Spleen (tissue), 11 donors: ENCODE measurements at regions not wholly inside any gene's neighbourhood (a gene's known extent, or its start where the extent isn't known, plus 50 kb on each side); places are given as distances from the start of the nearest gene placed in this dataset.

Experiments
- DNase-seq: peaks from one replicate; pipeline ENCODE4 v3.0.0-alpha.2; 2020
- H3K27ac ChIP-seq, 8 donors: fragments of 200-600 bp; sonication (generic) in 7 of 8; 1 replicate in 4 of 8; 2 replicates in 4 of 8; pipeline versions ENCODE4 v1.5.0 to v1.8.0; 2016 to 2021; ENCODE audit warnings: inconsistent platforms in 4 of 8, mild to moderate bottlenecking in 4 of 8, moderate library complexity in 1 of 8
- H3K27me3 ChIP-seq, 7 donors: fragments of 200-600 bp; sonication (generic) in 6 of 7; replicated peaks in 1 of 7; 1 replicate in 4 of 7; 2 replicates in 3 of 7; pipeline versions ENCODE4 v1.5.0 to v1.8.0; 2016 to 2021; ENCODE audit warnings: inconsistent platforms in 3 of 7, mild to moderate bottlenecking in 1 of 7
- H3K36me3 ChIP-seq, 6 donors: fragments of 200-600 bp; sonication (generic) in 5 of 6; 1 replicate in 4 of 6; 2 replicates in 2 of 6; pipeline versions ENCODE4 v1.5.0 to v1.8.0; 2016 to 2021; ENCODE audit warnings: inconsistent platforms in 2 of 6
- H3K4me1 ChIP-seq, 6 donors: fragments of 200-600 bp; sonication (generic) in 5 of 6; 1 replicate in 3 of 6; 2 replicates in 3 of 6; pipeline versions ENCODE4 v1.5.0 to v1.8.0; 2016 to 2021; ENCODE audit warnings: inconsistent platforms in 3 of 6
- H3K4me3 ChIP-seq, 8 donors: fragments of 200-600 bp; sonication (generic) in 7 of 8; 1 replicate in 4 of 8; 2 replicates in 4 of 8; pipeline versions ENCODE4 v1.5.0 to v1.8.0; 2016 to 2021; ENCODE audit warnings: inconsistent platforms in 4 of 8, mild to moderate bottlenecking in 4 of 8, moderate library complexity in 2 of 8
- H3K9me3 ChIP-seq, 8 donors: fragments of 200-600 bp; sonication (generic) in 7 of 8; 1 replicate in 4 of 8; 2 replicates in 4 of 8; pipeline versions ENCODE4 v1.5.0 to v1.8.0; 2016 to 2021; ENCODE audit warnings: inconsistent platforms in 4 of 8
- CTCF ChIP-seq, 11 experiments: fragments of 200-600 bp in 7 of 11; fragments of 450-650 bp in 4 of 11; sonication (generic) in 4 of 11; IDR thresholded peaks in 8 of 11; conservative IDR thresholded peaks in 3 of 11; 1 replicate in 7 of 11; 2 replicates in 4 of 11; pipeline versions ENCODE4 v1.4.0 to v1.8.0; 2016 to 2021; ENCODE audit warnings: antibody characterized with exemption in 11 of 11, inconsistent platforms in 4 of 11, mild to moderate bottlenecking in 1 of 11
- POLR2A ChIP-seq, 3 donors: fragments of 450-650 bp; IDR thresholded peaks; one replicate each; pipeline ENCODE4 v1.5.1; 2017; ENCODE audit warnings: antibody characterized with exemption in 3 of 3, mild to moderate bottlenecking in 1 of 3
- POLR2AphosphoS5 ChIP-seq, 3 donors: sonication (generic); formaldehyde crosslinking; IDR thresholded peaks; one replicate each; pipeline ENCODE4 v1.5.1; 2017; ENCODE audit warnings: antibody characterized with exemption in 3 of 3
- WGBS, 5 donors: extraction: QIAGEN DNeasy Blood & Tissue Kit in 3 of 5; methylation state at CpG; one replicate each; pipeline versions ENCODE4 v1.1.5 to v1.1.7; 2013 to 2018; 5-methylcytosine and 5-hydroxymethylcytosine counted together
- intact Hi-C: fragments of 100-400 bp; cut with DNase I; formaldehyde crosslinking; loops from one replicate; pipeline ENCODE4 v1.15.0; 2023; ENCODE audit warnings: low total_unique reads
- donor health status: healthy with polysubstance abuse.
- donor health status: DM: no; HTN: no; CAD: no; lungs with moderate emphysema.
- donor health status: DM: no; HTN: no; CAD: no.
- donor health status: Bipolar disorder and iron deficiency.
- donor health status: healthy.
- donor health status: DM: no; HTN: no; CAD: no.
- donor health status: DM: yes; HTN: yes; CAD: no.

- no peak for DNase-seq
- TF ChIP-seq CTCF (IDR thresholded peaks at IDR 0.05 in 8 of 11, conservative IDR thresholded peaks at IDR 0.05 in 3 of 11): no peak
- no peak for TF ChIP-seq POLR2AphosphoS5 (IDR thresholded peaks at IDR 0.05)
- no peak for TF ChIP-seq POLR2A (IDR thresholded peaks at IDR 0.05)
- WGBS, 5 donors: 79 to 97% (median 84%) methylated on average over 1 of the region's 1 CpG
- Histone ChIP-seq H3K4me1 (no peaks in the 10 kb centered on the region), H3K27ac (no peak overlapping the region), H3K9me3 (peaks cover 0 to 17% (median 3%) of the 10 kb centered on the region in 8 donors), H3K4me3 (no peak overlapping the region), H3K36me3 (no peaks in the 10 kb centered on the region), H3K27me3 (no peaks in the 10 kb centered on the region)
- intact Hi-C loops: no loop called here
These were observed 891.9 kb upstream of the CADM2 start for GRCh38 chr3:84066915-84067314.

GRCh38 chr3:84073664-84074063 is 885.1 kb upstream of the CADM2 start:
- 75 to 88% (median 82%) methylated on average over 4 of the region's 4 CpGs for WGBS, 5 donors
- intact Hi-C loops: no loop called here
- H3K9me3 ChIP-seq: peaks cover 0 to 26% (median 3%) of the 10 kb centered on the region in 8 donors
- no peak for DNase-seq
- no peaks in the 10 kb centered on the region for H3K27me3 ChIP-seq
- H3K4me1 ChIP-seq: no peaks in the 10 kb centered on the region
- H3K36me3 ChIP-seq: no peaks in the 10 kb centered on the region
- H3K4me3 ChIP-seq: no peak overlapping the region
- TF ChIP-seq POLR2A (IDR thresholded peaks at IDR 0.05) (no peak), CTCF (IDR thresholded peaks at IDR 0.05 in 8 of 11, conservative IDR thresholded peaks at IDR 0.05 in 3 of 11) (no peak), POLR2AphosphoS5 (IDR thresholded peaks at IDR 0.05) (no peak)
- H3K27ac ChIP-seq: no peak overlapping the region

- Histone ChIP-seq H3K27ac (no peak overlapping the region), H3K36me3 (no peaks in the 10 kb centered on the region), H3K27me3 (no peaks in the 10 kb centered on the region), H3K4me1 (no peaks in the 10 kb centered on the region), H3K4me3 (no peak overlapping the region), H3K9me3 (peaks cover 0 to 26% (median 3%) of the 10 kb centered on the region in 8 donors)
- intact Hi-C loops: no loop called here
- no peak for DNase-seq
- TF ChIP-seq CTCF (IDR thresholded peaks at IDR 0.05 in 8 of 11, conservative IDR thresholded peaks at IDR 0.05 in 3 of 11) (no peak), POLR2A (IDR thresholded peaks at IDR 0.05) (no peak), POLR2AphosphoS5 (IDR thresholded peaks at IDR 0.05) (no peak)
- WGBS, 5 donors: 64 to 88% (median 72%) methylated on average over 2 of the region's 2 CpGs
These were observed 884.0 kb upstream of the CADM2 start for GRCh38 chr3:84074767-84075166.

- intact Hi-C loops: no loop called here
- WGBS, 5 donors: 50 to 67% (median 61%) methylated on average over 3 of the region's 3 CpGs
- Histone ChIP-seq H3K4me3 (no peak overlapping the region), H3K27ac (no peak overlapping the region), H3K9me3 (peaks cover 0 to 16% (median 0%) of the 10 kb centered on the region in 8 donors), H3K36me3 (no peaks in the 10 kb centered on the region), H3K4me1 (no peaks in the 10 kb centered on the region), H3K27me3 (no peaks in the 10 kb centered on the region)
- DNase-seq: no peak
- TF ChIP-seq POLR2A (IDR thresholded peaks at IDR 0.05) (no peak), POLR2AphosphoS5 (IDR thresholded peaks at IDR 0.05) (no peak), CTCF (IDR thresholded peaks at IDR 0.05 in 8 of 11, conservative IDR thresholded peaks at IDR 0.05 in 3 of 11) (no peak)
These were observed 881.3 kb upstream of the CADM2 start for GRCh38 chr3:84077479-84077878.
